GM06990 (cell line): ENCODE measurements at regions not wholly inside any gene's neighbourhood (a gene's known extent, or its start where the extent isn't known, plus 50 kb on each side); places are given as distances from the start of the nearest gene placed in this dataset.

Experiments
- DNase-seq: peaks from one replicate; pipeline ENCODE4 v3.0.0-alpha.2; 2011; ENCODE audit not compliant: insufficient read length; ENCODE audit errors: extremely low read depth
- H3K27me3 ChIP-seq: replicated peaks from 2 replicates; pipeline ENCODE4 v1.6.0; 2011; ENCODE audit warnings: low read length; ENCODE audit not compliant: control insufficient read depth, insufficient read depth
- H3K36me3 ChIP-seq: 2 replicates; pipeline ENCODE4 v1.5.1; 2011; ENCODE audit warnings: low read length; ENCODE audit not compliant: control insufficient read depth, insufficient read depth
- H3K4me3 ChIP-seq: replicated peaks from 2 replicates; pipeline ENCODE4 v1.5.1; 2011; ENCODE audit warnings: low read depth, mild to moderate bottlenecking, control low read depth, low read length
- TF ChIP-seq, protein P1 (sequence below): IDR thresholded peaks from 2 replicates; pipeline ENCODE4 v1.5.1; 2011; ENCODE audit warnings: low read length, control low read depth, mild to moderate bottlenecking, inconsistent platforms; ENCODE audit not compliant: insufficient read depth, poor library complexity, severe bottlenecking

DNA sequence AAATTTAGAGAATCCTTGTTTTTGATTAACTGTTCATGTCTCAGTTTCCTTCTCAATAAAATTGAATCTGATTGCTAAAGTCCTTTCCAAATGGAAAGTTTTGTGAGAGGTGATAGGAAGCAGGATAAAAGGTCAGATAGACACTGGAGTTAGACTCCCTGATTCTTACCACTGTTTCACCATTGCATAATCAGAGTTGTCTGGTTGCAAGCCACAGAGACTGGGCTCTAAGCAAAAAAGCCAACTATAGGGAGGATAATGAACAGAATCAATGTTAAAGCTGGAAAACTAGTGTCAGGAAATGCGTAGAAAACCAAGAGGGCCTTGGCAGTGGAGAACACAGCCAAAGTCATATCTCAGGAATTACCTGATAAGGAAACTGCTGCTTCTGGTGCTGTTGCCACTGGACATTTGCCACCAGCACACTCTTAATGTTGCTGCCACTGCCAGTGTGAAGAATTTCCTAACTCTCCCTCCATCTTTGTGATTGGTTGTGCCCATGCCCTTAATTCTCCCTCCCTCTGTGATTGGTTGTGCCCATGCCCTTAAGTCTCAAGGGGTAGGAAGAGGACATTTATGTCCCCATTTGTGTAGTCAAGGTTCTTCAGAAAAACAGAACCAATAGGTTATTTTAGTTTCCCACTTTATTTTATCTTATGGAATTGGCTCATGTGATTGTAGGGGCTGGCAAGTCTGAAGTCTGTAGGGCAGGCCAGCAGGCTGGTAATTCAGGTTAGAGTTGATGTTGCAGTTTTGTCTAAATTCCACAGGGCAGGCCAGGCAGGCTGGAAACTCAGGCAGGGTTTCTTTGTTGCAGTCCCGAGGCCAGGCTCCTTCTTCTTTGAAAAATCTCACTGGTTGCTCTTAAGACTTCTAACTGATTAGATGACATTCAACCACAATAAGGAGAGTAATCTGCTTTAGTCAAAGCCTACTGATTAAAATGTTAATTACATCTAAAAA is 639.0 kb downstream of the REEP3 start:
- H3K36me3 ChIP-seq: no peaks in the 10 kb centered on the region
- DNase-seq: no peak
- TF ChIP-seq, protein P1, sequence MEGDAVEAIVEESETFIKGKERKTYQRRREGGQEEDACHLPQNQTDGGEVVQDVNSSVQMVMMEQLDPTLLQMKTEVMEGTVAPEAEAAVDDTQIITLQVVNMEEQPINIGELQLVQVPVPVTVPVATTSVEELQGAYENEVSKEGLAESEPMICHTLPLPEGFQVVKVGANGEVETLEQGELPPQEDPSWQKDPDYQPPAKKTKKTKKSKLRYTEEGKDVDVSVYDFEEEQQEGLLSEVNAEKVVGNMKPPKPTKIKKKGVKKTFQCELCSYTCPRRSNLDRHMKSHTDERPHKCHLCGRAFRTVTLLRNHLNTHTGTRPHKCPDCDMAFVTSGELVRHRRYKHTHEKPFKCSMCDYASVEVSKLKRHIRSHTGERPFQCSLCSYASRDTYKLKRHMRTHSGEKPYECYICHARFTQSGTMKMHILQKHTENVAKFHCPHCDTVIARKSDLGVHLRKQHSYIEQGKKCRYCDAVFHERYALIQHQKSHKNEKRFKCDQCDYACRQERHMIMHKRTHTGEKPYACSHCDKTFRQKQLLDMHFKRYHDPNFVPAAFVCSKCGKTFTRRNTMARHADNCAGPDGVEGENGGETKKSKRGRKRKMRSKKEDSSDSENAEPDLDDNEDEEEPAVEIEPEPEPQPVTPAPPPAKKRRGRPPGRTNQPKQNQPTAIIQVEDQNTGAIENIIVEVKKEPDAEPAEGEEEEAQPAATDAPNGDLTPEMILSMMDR: no peak
- no peaks in the 10 kb centered on the region for H3K27me3 ChIP-seq
- no peak overlapping the region for H3K4me3 ChIP-seq

DNA sequence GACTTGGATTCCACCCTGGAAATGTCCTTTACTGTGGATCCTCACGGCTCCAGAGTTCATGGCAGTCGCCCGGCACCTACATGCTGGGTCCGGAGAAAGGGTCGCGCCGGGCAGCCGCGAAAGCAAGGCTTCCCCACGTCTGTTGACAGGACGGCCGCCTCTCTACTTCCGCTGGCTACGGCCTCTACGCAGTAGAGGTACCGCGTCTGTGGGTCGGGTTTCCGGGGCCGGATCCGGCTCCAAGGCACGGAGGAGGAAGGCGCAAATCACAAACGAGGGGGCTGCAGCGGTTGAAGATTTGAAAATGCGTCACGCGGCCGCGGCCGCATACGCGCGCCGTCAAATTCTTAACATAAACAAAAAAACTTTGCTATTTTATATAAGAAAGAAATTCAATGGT is 649.6 kb downstream of the REEP3 start:
- no peaks in the 10 kb centered on the region for H3K36me3 ChIP-seq
- DNase-seq: no peak
- TF ChIP-seq, protein P1: no peak

DNA sequence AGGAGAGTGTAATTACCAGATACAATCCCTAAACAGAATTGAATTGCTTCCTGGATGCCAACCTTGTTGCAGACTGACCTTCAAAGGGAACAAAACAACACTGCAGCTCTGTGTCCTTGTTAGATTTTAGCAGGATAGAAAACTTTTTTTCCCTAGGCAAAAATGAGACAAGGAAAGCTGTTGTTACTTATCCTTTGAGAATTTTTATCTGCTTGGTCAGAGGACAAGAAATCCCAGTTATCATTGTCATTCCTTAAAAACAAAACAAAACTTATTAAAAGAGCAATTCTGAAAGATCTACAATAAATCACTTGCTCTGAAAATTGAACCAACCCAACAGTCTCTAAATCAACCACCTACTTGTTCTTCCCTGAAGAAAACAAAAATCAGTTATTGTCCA is 652.6 kb downstream of the REEP3 start:
- TF ChIP-seq, protein P1: no peak

More for the DNA sequence above, 649.6 kb downstream of the REEP3 start:
- no peaks in the 10 kb centered on the region for H3K27me3 ChIP-seq
- no peak overlapping the region for H3K4me3 ChIP-seq

DNA sequence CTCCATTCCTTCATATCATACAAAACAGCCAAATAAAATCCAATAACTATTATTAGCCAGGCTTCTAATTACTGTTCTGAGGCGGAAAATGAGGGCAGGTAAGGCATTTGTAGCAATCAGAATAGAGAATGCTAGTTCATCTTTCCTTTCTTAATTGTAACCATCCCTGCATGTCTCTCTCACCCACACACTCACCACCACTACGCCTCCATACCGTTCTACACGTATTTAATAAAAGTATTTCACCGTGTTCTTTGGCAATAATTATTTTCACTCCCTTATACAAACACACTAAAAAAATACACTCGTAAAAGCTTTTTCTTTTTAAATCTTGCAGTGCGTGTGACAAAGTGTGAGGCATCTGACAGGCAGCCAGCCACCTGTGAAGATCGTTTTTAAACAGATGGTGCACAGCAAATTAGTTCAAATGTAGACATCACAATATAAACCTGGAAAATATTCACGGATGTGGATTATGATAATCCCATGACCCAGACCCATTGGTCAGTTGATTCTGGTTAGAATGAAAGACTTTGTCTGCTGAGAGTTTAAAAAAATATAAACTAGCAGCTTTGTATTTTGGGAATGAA is 653.6 kb downstream of the REEP3 start:
- Histone ChIP-seq H3K27me3 (no peaks in the 10 kb centered on the region), H3K4me3 (no peak overlapping the region), H3K36me3 (no peaks in the 10 kb centered on the region)
- TF ChIP-seq, protein P1: no peak
- no peak for DNase-seq

More for the DNA sequence above, 652.6 kb downstream of the REEP3 start:
- no peak for DNase-seq
- no peak overlapping the region for H3K4me3 ChIP-seq
- no peaks in the 10 kb centered on the region for H3K27me3 ChIP-seq
- H3K36me3 ChIP-seq: no peaks in the 10 kb centered on the region

DNA sequence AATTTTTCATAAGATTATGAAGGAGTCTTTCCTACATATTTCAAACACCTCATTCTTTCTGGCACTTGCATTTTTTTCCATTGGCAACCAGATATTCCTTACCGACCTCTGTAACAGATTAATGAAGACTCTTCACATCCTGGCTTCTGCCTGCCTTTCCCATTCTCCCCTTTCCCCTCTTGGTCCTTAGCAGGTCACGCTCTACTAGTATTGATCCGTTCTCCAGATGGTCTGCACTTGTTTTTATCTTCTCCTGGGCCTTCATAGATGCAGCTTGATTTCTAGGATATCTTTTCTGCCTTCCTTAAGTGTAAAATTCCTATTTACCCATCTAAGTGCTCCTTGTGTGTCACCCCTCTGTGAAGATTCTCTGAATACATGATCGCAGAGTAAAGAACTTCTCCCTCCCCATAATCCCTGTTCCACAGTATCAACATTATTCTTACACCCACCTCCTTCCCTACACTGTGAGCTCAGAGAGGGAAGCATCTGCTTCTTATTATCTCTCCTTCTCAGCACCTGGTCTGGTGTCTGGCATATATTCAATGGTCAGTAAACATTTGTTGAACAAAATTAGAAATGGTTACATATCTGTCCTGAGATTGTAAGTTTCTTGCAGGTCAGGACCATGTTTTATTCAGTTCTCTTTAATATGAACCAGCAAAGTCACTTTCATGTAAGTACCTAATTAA is 654.2 kb downstream of the REEP3 start:
- DNase-seq: no peak
- Histone ChIP-seq H3K4me3 (no peak overlapping the region), H3K36me3 (no peaks in the 10 kb centered on the region), H3K27me3 (no peaks in the 10 kb centered on the region)
- TF ChIP-seq, protein P1: no peak
